Inflammatory macrophage treated with lipopolysaccharide for 1 hour (primary cell): ENCODE measurements at regions not wholly inside any gene's neighbourhood (a gene's known extent, or its start where the extent isn't known, plus 50 kb on each side); places are given as distances from the start of the nearest gene placed in this dataset.
"Not testable (repeated sequence)": the region's sequence is repeated elsewhere in the genome, so short reads cannot be mapped to it uniquely, and the experiment has no call there.

ENCODE experiments used
- DNase-seq, 2 donors: peaks; one replicate each; pipeline ENCODE4 v3.0.0-alpha.2; 2020 to 2022

DNA sequence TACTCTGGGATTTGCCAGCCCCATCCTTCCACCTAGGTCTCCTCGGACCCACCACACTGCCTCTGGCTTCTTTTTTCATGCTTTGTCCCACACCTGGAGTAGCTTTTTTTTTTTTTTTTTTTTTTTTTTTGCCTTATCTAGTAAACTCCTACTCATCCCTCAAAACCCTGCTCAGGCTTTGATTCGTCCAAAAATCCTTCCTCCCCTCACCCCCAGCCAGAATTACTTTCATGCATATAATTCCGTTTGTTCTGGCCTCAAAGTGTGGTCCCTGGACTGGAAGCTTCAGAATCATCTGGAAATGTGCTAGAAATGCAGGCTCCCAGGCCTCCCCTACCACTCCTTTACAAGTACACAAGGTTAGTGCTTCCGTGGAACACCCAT is 320.1 kb downstream of the PTTG2 start:
- DNase-seq: no peak

DNA sequence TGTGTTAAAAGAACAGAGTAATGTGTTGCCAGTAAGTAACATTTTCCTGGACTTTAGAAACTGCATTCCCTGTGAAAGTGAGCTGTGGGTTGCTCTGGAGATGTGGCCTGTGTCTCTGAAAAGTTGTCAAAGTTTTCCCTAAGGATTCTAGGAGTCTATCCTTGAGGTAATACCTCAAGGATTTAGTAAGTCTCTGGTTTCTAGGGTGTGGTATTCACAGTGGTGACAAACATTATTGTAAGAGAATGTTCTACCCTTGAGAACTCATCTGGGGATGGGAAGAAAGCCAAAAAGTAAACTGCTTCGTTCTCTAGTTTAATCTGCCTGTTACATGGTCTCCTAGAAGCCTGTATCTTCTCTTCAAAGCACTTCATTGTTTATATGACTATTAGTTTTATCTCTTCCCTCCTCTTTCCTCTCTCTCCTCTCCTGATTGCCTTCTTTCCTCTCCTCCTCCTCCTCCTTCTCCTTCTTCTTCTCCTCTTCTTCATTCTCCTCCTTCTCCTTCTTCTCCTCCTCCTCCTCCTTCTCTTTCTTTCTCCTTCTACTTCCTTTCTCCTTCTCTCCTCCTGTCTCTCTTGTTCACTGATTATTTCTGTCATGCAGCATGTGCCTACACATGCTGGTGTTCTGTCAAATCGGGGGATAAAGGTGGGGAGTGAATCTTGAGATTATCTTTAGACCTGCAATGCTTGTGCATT is 321.3 kb downstream of the PTTG2 start:
- DNase-seq: no peak

DNA sequence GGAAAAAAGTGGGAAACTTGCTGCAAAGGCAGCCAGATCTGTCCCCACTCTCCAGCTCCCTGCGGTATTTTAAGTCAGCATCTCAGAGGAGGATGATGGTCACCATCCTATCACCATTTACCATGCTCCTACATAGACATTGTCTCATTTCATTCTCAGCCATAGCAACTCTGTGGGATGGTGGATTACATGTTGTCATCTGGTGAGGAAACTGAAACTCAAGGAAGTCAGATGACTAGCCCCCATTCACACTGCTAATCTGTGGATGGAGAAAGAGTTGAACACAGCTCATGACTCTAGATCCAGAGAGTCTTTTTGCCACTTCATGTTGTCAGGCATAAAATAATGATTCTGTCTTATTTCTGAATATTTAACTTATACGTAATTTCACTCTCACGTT is 323.5 kb downstream of the PTTG2 start:
- peak; percentile 76 to 90 for DNase-seq

DNA sequence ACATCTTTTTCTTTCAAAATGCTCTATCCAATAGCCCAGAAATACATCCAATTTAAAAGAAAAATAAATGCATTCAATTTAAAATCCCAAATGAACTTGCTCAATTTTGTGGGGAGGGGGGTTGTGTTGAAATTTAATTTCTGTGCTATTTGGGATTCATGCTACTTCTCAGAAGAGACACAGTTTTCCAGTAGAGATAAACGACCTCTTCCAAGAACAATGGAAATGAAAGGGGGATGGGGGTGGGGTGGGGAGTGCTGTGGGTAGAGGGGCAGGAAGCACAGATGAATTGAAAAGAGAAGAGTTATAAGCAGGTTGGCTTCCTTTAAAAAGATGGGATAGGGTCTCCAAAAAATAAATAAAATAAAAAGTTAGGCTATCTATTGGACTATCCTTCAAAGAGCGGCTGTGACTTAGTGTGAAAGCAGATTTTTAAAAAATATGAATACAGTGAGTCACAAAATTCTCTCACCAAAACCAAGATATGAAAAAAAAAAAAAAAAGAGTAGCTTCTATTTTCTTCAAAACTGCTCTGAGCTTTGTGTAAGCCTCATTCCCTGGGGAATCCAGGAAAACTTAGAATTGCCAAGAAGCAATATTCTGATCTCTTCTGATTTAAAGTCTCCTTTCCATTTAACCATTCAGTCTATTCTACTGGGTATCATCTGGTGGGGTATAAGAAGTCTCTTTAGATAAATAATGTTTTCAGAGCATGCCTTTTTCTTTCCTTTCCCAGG is 324.3 kb downstream of the PTTG2 start:
- DNase-seq: no peak

DNA sequence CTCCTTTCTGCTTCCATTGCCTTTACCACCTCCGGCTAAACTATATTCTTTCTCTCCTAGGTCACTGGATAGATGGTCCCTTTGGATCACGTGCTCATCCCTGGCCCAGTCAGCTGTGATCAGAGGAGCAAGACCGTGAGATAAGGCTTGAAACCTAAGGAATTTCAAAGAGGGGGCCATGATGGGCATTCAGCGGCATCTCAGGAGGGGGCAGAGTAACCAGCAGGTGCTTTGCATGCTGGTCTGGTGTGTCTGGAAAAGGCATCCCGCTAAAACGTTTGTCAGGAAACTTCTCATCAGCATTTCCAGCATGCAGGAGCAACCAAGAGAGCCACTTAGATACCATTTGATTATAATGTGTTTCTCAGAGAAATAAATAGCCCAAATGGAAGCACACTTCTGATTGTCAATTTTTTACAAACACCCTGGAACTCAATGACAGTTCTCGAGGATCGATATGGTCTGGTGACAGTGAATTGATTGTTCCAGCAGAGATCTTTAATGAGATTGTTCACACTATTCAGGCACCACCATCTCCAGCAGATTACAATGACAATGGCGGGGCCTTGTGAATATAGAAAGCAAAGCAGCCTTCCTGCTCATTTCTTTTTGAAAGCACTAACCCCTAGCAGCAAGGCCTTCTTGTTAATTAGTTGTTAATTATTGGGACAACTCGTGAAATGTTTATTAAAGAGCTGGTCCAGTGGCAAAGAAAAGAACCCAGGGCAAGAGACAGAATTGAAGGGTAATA is 327.1 kb downstream of the PTTG2 start:
- DNase-seq: no peak

DNA sequence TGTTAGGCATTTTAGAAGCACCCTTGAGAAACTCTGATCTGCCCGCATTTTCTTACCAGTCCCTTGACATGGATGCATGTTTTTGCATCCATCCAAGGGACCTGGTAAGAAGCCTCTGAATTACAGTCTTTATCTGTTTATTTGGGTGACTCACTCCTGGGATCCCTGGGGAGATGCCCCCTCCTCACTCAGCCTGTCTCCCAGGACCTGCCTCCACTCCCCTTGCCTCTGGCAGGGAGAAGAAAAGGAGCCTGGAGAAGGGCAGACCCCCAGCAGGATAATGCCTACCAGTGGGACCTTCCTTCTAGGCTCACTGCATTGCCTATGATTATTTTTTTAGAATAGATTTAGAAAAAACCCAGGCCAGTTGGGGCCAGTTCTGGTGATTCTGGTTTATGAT is 329.4 kb downstream of the PTTG2 start:
- DNase-seq: no peak

DNA sequence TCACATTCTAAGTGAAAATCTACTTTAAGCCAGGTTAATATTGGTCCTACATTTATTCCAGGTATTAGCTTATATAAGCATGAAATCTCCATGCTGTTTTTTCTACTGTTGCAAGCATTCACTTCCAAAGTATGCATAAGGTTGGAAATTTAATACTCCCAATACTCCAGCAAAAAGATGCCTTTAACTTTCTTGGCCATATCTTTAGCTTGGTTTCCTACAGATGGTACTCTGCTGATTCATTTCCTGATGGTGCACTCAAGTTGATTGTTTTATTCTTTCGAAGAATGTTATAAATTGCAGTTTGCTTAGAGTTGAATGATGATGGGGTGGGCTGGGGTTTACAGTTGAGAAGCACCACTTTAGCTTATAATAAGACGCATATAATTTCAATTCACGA is 330.2 kb downstream of the PTTG2 start:
- DNase-seq: no peak

DNA sequence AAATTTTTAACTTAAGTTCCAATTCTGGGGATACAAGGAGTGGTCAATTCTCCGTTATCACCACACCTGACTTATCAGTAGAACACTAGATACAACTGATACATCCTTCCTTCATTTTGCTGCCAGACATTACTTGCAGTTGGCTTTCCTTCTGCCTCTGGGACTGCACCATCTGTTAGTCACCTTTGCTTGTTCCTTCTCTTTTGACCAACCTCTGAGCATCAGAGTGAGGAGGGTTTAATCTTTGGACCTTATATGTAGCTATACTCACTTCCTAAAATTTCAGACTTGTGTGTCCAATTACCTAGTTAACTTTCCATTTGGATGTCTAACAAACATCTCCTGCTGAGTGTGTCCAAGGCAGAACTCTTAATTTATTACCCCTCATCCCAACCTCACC is 330.7 kb downstream of the PTTG2 start:
- no peak for DNase-seq

DNA sequence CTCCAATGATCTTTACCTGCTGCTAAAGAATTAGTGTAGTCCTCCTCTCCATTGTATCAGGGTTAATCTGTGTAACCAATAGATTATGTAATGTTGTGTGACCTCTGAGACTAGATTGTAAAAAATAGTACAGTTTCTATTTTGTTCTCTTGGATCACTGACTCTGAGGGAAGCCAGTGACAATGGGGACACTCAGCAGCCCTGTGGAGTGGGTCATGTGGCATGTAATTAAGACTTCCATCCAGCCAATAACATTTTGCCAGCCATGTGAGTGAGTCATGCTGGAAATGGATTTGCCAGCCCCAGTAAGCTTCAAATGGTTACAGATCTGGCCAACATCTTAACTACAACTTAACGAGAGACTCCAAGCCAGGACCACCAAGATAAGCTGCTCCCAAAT is 332.3 kb downstream of the PTTG2 start:
- no peak for DNase-seq

DNA sequence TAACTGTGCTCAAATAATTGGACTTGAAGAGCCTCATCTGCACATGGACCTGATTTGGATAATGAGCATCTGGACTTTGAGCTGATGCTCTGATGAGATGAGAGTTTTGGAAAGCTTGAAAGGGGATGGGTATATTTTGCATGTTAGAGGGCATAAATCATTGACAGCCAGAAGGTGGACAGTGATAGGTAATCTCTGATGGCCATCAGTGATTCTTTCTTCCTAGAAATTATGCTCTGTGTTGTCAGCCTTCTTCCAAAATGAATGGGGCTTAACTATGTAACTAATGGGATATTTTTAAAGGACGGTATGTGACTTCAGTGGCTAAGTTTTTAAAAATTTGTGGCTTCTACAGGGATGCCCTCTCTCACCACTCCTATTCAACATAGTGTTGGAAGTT is 334.0 kb downstream of the PTTG2 start:
- DNase-seq: no peak

DNA sequence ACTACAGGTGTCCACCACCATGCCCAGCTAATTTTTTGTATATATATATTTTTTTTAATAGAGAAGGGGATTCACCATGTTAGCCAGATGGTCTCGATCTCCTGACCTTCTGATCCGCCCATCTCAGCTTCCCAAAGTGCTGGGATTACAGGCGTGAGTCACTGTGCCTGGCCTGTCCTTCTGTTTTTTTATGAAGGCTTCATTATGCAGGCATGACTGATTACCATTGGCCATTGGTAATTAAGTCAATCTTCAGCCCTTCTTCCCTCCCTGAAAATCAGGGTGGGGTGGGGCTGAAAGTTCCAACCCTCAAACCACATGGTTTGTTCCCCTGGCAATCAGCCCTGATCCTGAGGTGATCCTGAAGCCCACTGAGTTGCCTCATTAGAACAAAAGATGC is 336.9 kb downstream of the PTTG2 start:
- DNase-seq: no peak

DNA sequence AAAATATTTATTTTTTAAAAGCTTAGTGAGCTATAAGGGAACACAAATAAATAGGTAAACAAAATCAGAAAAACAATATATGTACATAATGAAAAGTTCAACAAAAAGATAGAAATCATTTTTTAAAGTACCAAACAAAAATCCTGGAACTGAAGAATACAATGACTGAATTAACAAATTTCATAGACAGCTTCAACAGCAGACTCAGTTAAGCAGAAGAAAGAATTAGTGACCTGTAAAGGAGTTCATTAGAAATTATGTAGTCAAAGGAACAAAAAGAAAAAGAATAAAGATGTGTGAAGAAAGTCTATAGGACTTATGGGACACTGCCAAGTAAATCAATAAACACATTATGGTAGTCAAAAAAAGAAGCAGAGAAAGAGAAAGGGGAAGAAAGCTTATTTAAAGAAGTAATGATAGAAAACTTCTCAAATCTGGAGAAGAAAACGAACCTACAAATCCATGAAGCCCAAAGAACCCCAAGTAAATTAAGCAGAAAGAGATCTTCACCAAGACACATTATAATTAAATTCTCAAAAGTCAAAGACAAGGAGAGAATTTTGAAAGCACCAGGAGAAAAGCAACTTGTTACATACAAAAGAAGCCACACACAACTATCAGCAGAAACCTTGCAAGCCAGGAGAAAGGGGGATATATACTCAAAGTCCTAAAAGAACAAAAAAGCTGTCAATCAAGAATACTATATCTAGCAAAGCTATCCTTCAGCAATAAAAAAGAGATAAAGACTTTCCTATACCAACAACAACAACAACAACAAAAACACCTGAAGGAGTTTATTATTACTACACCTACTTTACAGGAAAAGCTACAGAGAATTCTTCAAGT is 338.9 kb downstream of the PTTG2 start:
- DNase-seq: no peak

DNA sequence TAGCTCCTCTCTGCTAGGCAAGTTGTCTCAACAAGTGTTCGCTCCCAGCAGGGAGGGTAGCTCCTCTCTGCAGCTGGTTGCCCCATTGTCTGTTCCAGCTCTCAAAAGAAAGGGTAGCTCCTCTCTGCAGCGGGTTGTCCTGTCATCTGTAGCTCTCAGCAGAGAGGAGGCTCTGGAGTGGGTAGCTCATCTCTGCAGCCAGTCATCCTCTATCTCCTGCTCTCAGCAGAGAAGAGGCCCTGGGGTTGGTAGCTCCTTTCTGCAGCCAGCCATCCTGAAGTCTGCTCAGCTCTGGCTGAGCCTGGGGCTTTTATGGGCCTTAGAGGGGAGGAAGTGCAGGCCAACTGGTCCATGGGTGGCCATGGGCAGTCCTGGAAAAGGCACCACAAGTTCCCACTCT is 342.7 kb downstream of the PTTG2 start:
- DNase-seq: no peak

DNA sequence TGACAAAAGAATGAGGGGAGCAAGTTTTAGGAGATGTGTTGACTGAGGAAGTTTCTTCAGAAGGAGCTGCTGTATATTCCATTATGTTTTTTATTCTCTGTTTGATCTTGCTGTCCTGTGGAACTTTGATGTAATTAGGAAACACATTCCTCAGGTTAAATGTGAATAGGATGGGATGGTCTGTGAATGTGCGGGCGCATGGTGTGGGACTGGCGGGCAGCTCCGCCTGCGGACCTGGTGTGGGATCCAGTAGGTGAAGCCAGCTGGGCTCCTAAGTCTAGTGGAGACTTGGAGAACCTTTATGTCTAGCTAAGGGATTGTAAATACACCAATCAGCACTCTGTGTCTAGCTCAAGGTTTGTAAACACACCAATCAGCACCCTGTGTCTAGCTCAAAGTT is 344.3 kb downstream of the PTTG2 start:
- not testable (repeated sequence) for DNase-seq

DNA sequence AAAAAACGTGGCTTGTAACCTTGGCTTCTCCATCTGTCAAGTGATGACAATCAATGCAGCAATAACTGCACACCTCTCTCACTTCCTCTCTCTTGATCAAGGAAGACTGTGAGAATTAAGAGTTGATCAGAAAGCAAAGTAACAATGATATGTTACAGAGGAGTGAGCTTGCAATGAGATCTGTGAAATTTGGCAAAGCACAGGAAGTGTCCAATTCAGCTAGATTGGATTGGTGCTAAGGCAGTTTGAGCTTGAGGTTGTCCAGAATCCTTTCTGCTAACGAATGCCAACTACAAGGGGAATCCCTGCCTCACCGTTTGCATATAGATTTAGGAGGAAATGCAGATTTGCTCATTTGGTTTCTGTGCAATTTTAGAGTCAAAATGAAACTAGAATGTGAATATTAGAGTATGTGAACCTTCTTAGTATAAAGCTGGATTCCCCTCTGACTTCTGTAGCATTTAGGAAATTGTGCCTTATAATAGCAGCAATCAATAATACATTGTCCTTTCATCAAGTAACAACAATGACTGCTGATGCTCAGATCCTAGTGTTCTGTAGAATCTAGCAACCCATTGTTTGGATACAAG is 346.4 kb downstream of the PTTG2 start:
- peak in 1 of 2 donors; percentile 20 for DNase-seq

DNA sequence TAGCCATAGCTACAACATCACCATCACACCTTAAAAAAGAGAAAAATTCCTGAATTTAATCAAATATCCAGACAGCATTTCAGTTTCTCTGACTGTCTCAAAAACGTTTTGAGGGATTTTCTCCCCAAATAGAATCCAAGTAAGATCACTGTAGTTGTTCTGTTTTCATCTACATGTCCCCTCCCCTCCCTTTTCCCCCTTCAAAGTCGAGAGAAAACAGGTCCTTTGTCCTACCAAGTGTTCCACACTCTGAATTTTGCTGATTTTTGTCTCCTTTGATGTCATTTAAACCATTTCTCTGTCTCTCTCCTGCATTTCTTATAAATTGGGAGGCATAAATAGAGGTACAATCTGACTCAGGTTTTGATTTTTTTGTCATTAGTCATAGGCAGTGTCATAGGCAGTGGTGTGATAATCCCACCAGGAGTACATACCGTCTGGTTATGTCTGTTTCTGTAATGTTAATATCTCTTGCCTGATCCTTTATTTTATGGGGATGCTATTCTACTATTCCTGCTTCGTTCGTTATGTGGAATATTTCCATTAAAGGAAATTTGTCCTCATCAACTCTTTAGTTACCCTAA is 348.6 kb downstream of the PTTG2 start:
- DNase-seq: no peak

DNA sequence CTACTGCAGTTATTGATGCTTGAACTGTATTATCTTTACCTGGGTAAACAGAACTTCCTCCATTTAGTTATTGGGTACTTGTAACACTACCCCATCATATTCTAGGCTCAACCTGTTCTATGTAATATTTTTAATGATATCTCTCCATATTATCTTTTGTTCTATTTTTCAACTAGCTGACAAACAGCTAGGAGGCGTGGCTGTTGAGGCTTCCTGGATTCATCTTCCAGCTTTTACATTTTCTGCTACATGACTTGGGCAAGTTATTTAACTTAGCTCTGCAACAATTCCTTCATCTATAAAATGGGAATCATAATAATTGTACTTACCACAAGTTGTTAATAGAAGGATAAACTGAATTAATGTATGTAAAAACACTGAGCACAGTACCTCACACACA is 349.3 kb downstream of the PTTG2 start:
- no peak for DNase-seq

DNA sequence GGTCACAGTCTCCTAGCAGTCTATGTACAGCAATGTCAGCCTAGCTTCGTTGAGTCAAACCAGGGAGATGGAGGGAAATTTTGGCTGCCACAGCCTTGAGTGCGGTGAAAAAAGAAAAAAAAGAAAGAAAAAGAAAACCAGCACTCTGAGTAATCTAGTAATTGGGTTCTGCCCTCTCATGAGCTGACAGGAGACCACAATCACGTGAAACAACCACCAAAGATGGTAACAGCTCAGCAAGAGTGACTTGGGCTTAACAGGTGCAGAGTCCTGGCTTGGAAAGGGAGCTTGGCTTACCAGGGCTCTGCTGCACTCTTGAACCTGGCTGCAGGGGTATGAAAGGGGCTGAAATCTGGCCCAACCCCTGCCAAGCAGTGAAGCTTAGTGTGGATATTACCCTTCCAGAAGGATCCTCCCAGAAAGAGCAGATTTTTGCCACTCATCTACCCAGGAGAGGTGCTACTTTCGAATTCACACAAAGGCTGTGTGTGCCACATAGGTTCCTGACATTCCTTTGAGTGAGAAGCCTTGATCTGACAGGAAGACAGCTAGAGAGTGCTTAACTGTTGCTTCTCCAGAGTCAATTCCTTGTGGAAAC is 350.3 kb downstream of the PTTG2 start:
- DNase-seq: no peak

DNA sequence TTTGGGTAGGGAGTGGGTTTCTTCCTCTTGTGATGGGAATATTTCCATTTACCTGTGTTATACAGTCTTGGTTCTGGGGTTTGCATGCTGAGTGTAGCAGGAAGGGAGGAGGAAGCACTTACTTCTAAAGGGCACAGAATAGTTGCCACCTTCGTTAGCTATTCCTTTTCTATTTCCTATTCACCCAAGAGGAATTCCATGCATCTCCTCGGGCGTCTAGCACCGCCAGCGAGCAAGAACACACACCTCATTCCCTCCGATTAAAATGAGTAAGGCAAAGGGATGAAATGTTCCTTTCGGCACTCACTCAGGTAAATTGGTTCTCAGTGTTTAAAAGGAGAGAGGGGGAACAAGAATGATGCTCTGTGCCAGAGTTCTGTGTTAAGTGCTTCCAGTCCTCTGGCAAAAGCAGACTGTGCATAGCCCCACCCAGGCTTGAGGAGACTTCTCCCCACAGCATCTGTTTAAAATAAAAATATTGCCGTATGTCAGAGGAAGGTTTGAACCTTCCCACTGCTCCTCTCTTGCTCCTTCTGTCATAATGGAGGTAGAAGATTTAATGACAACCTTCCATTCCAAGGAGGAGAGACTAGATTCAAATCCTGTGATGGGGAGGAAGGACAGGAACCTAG is 351.4 kb downstream of the PTTG2 start:
- DNase-seq: no peak

DNA sequence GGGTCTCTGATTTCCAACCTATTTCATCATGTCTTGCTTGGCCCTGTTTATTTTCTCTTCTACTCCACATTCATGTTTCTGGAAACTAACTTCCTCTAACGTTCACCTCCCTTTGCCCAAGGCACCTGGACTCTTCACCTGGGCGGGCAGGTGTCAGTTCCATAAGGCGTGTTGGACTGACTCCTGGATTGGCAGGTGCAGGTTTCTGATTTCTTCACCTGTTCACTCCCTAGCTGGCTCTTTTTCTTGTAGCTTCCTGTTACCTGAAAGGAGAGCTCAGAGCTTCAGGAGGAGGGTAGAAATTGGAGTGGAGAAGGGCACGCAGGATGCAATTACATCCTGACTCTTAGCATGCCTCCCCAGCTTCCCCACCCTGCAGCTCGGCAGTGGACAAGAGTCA is 350.8 kb upstream of the KLF3 start:
- no peak for DNase-seq

DNA sequence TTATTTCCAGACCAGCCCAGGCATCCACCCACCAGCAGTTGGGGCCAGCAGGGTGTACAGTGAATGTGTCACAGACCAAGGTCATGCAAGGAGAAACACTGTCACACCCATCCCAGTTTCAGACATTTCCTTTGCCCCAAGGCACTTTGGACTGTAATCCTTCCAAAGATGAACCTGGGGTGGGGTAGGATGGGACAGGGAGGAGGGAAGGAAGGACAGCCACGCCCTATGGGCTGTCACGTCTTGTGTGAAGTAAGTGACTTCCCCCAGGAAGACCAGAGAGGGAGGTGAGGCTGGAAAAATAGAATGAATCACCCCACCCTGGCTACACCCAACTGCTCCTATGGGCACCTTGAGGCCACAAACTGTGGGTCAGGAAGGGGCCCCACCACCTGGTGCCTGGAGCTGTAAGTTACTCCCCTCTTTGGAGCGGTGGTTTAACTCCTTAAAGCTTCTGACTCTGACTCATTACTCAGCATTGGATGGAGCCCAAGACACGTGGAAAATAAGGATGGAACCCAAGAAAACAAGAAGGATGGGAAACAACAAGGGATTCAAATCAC is 349.9 kb upstream of the KLF3 start:
- DNase-seq: no peak
